GM12878 (cell line): ENCODE measurements at regions not wholly inside any gene's neighbourhood (a gene's known extent, or its start where the extent isn't known, plus 50 kb on each side); places are given as distances from the start of the nearest gene placed in this dataset.

ENCODE experiments used
- ATAC-seq: fragments of 200-7000 bp; cut with Tn5 transposase; 3 replicates; pipeline ENCODE4 v1.9.1; 2020; ENCODE audit warnings: mild to moderate bottlenecking, moderate library complexity
- BruUV-seq: library from RNA; stranded (reverse); fragments of 400-500 nt; replicated peaks from 2 replicates; lab custom pipeline; 2021; lab: Mats Ljungman, UMichigan
- CTCF ChIA-PET: fragments of 300-600 bp; sonication (Branson Sonifier 250); formaldehyde crosslinking; extraction: SDS; loops from one replicate; lab custom pipeline; 2021; ENCODE audit warnings: inconsistent platforms; lab: Yijun Ruan, JAX
- POLR2A ChIA-PET: fragments of 350-600 bp; formaldehyde crosslinking; extraction: SDS; loops from one replicate; lab custom pipeline; 2021; ENCODE audit warnings: inconsistent platforms; lab: Charles Lee
- RAD21 ChIA-PET: fragments of 300-600 bp; sonication (Branson Sonifier 250); formaldehyde crosslinking; loops from one replicate; lab custom pipeline; 2023; ENCODE audit warnings: antibody characterized with exemption; ENCODE audit not compliant: unreplicated experiment; lab: Charles Lee
- SMC1A ChIA-PET: fragments of 300-600 bp; sonication (Branson Sonifier 250); formaldehyde crosslinking; loops from one replicate; lab custom pipeline; 2023; ENCODE audit not compliant: unreplicated experiment, uncharacterized antibody; lab: Charles Lee
- DNase-seq: peaks from one replicate; pipeline ENCODE4 v3.0.0-alpha.2; 2011; ENCODE audit warnings: low read depth, low spot score
- FAIRE-seq: peaks from 3 replicates; lab custom pipeline; 2011; peaks lifted over from hg19 to GRCh38; lab: Jason Lieb, UNC
- H2AFZ ChIP-seq: 2 replicates; pipeline ENCODE4 v1.6.0; 2011; ENCODE audit warnings: low read depth, low read length, control low read depth; ENCODE audit not compliant: control insufficient read depth
- H3K27ac ChIP-seq: 2 replicates; pipeline ENCODE4 v1.5.1; 2011; ENCODE audit warnings: control low read depth; ENCODE audit not compliant: control insufficient read depth, insufficient read depth
- H3K27me3 ChIP-seq, 2 experiments: replicated peaks in 1 of 2; 2 replicates each; pipeline versions ENCODE4 v1.6.0 to v1.6.1; 2011; ENCODE audit warnings: low read length in 1 of 2; ENCODE audit not compliant: control insufficient read depth in 2 of 2, insufficient read depth in 2 of 2
- H3K36me3 ChIP-seq, 2 experiments: 2 replicates each; pipeline ENCODE4 v1.5.1; 2011; ENCODE audit warnings: low read length in 1 of 2; ENCODE audit not compliant: control insufficient read depth in 2 of 2, insufficient read depth in 2 of 2
- H3K4me1 ChIP-seq: 2 replicates; pipeline ENCODE4 v1.6.1; 2011; ENCODE audit warnings: mild to moderate bottlenecking, low read length, moderate library complexity, mixed read lengths; ENCODE audit not compliant: control insufficient read depth, insufficient read depth
- H3K4me2 ChIP-seq: 2 replicates; pipeline ENCODE4 v1.6.0; 2011; ENCODE audit warnings: control low read depth; ENCODE audit not compliant: control insufficient read depth, insufficient read depth
- H3K4me3 ChIP-seq: fragments of 200-600 bp; sonication (generic); 2 replicates; pipeline ENCODE4 v1.5.1; 2016
- H3K79me2 ChIP-seq: 2 replicates; pipeline ENCODE4 v1.6.0; 2011; ENCODE audit warnings: low read length; ENCODE audit not compliant: control insufficient read depth, insufficient read depth
- H3K9ac ChIP-seq: 2 replicates; pipeline ENCODE4 v1.8.0; 2011; ENCODE audit warnings: low read length, control low read depth, mixed read lengths; ENCODE audit not compliant: control insufficient read depth, insufficient read depth
- H3K9me3 ChIP-seq: replicated peaks from 3 replicates; pipeline ENCODE4 v1.5.1; 2011; ENCODE audit warnings: mild to moderate bottlenecking, low read length; ENCODE audit not compliant: control insufficient read depth, insufficient read depth
- H4K20me1 ChIP-seq: 2 replicates; pipeline ENCODE4 v1.6.0; 2011; ENCODE audit not compliant: control insufficient read depth, insufficient read depth
- CBFB ChIP-seq: IDR thresholded peaks from 2 replicates; pipeline ENCODE4 v1.6.1; 2016; ENCODE audit warnings: antibody characterized with exemption, low read depth
- CREM ChIP-seq: IDR thresholded peaks from 2 replicates; pipeline ENCODE4 v1.6.1; 2014; ENCODE audit warnings: antibody characterized with exemption, low read depth
- IRF4 ChIP-seq: IDR thresholded peaks from 2 replicates; pipeline ENCODE4 v1.6.1; 2011; ENCODE audit warnings: low read depth, low read length
- MEF2A ChIP-seq: IDR thresholded peaks from 2 replicates; pipeline ENCODE4 v1.6.1; 2011; ENCODE audit warnings: low read depth, mild to moderate bottlenecking, low read length, moderate library complexity; ENCODE audit not compliant: insufficient read depth
- NFYA ChIP-seq: IDR thresholded peaks from 2 replicates; pipeline ENCODE4 v1.6.1; 2011; ENCODE audit warnings: low read depth, mild to moderate bottlenecking, low read length, improper control_type of control experiment, borderline replicate concordance
- RCOR1 ChIP-seq: conservative IDR thresholded peaks from 2 replicates; pipeline ENCODE4 v1.6.1; 2012; ENCODE audit warnings: low read depth, low read length, improper control_type of control experiment
- RELA ChIP-seq: fragments of 450-650 bp; IDR thresholded peaks from 2 replicates; pipeline ENCODE4 v1.8.0; 2014; ENCODE audit warnings: borderline replicate concordance; ENCODE audit not compliant: partially characterized antibody
- SIN3A ChIP-seq: IDR thresholded peaks from 2 replicates; pipeline ENCODE4 v1.6.1; 2012; ENCODE audit warnings: low read depth, low read length, improper control_type of control experiment
- SMAD5 ChIP-seq: IDR thresholded peaks from 2 replicates; pipeline ENCODE4 v1.6.1; 2016; ENCODE audit warnings: antibody characterized with exemption, low read depth
- SUPT20H ChIP-seq: IDR thresholded peaks from 2 replicates; pipeline ENCODE4 v1.6.1; 2011; ENCODE audit warnings: low read depth, mild to moderate bottlenecking, low read length, moderate library complexity, borderline replicate concordance; ENCODE audit not compliant: control insufficient read depth
- ZNF384 ChIP-seq: IDR thresholded peaks from 2 replicates; pipeline ENCODE4 v1.6.1; 2012; ENCODE audit warnings: low read depth, mild to moderate bottlenecking, low read length, improper control_type of control experiment, borderline replicate concordance
- WGBS: methylation state at CpG from one replicate; pipeline ENCODE4 v1.1.6; 2016; ENCODE audit warnings: low lambda C conversion rate; ENCODE audit not compliant: insufficient replicate concordance, insufficient coverage; ENCODE audit errors: missing lambda C conversion rate; 5-methylcytosine and 5-hydroxymethylcytosine counted together
- in situ Hi-C: fragments of 300-500 bp; cut with MboI; formaldehyde crosslinking; loops from 9 replicates; pipeline ENCODE4 v1.14.3; 2018; ENCODE audit warnings: mixed read lengths
- intact Hi-C: fragments of 100-400 bp; cut with micrococcal nuclease; formaldehyde crosslinking; loops from one replicate; pipeline ENCODE4 v1.14.2; 2022; ENCODE audit not compliant: unreplicated experiment
- TF ChIP-seq, protein P1 (sequence below): IDR thresholded peaks from 2 replicates; pipeline ENCODE4 v1.6.1; 2012; ENCODE audit warnings: low read length, inconsistent platforms
- TF ChIP-seq, protein P2 (sequence below): fragments of 450-650 bp; IDR thresholded peaks from 2 replicates; pipeline ENCODE4 v1.6.1; 2016; ENCODE audit warnings: mild to moderate bottlenecking
- TF ChIP-seq, protein P3 (sequence below): fragments of 450-650 bp; IDR thresholded peaks from 2 replicates; pipeline ENCODE4 v1.6.1; 2018; ENCODE audit warnings: mild to moderate bottlenecking, low read depth, moderate library complexity; ENCODE audit not compliant: partially characterized antibody

DNA sequence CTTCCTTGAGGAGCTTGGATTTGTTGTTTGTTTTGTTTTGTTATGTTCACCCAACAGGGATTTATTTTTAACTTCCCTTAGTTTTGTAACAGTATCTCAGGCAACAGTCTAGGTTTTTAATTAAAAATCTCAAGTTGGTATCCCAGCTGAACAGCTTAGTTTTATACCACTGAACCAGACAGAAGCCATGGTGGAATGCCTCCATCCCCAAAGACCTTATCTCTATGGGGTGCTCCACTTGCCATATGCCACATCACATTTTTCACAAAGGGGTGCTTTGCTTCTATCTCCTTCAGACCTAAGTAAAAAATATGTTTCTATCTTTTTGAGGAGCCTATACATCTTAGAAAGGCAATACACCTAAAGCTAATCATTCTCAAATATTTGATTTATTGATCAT, 715.8 kb upstream of the KIF2B start:
- FAIRE-seq (no peak), ATAC-seq (no peak), DNase-seq (no peak)
- ChIA-PET SMC1A (interaction anchor here (1.0 kb wide), 1 partner anchor 26 kb away, joined by 3 read pairs; no protein-coding TSS in a partner anchor), POLR2A (no interaction called here), CTCF (no interaction called here), RAD21 (no interaction called here)
- no peak for TF ChIP-seq SUPT20H
- TF ChIP-seq SMAD5, result no peak
- TF ChIP-seq CBFB, result no peak
- TF ChIP-seq IRF4, result no peak
- TF ChIP-seq CREM, result no peak
- TF ChIP-seq, protein P1, sequence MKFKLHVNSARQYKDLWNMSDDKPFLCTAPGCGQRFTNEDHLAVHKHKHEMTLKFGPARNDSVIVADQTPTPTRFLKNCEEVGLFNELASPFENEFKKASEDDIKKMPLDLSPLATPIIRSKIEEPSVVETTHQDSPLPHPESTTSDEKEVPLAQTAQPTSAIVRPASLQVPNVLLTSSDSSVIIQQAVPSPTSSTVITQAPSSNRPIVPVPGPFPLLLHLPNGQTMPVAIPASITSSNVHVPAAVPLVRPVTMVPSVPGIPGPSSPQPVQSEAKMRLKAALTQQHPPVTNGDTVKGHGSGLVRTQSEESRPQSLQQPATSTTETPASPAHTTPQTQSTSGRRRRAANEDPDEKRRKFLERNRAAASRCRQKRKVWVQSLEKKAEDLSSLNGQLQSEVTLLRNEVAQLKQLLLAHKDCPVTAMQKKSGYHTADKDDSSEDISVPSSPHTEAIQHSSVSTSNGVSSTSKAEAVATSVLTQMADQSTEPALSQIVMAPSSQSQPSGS, result no peak
- TF ChIP-seq MEF2A, result no peak
- H3K9ac ChIP-seq, result no peak overlapping the region
- no peaks in the 10 kb centered on the region for H3K36me3 ChIP-seq
- no peaks in the 10 kb centered on the region for H4K20me1 ChIP-seq
- intact Hi-C loops, result no loop called here
- H3K27ac ChIP-seq, result no peak overlapping the region
- H3K27me3 ChIP-seq, result no peaks in the 10 kb centered on the region
- no peaks in the 10 kb centered on the region for H3K79me2 ChIP-seq
- H3K4me1 ChIP-seq, result no peaks in the 10 kb centered on the region
- in situ Hi-C loops, result no loop called here
- BruUV-seq, result no TSS peak
- no peak overlapping the region for H3K4me2 ChIP-seq
- no peaks in the 10 kb centered on the region for H3K9me3 ChIP-seq
- H3K4me3 ChIP-seq, result no peak overlapping the region
- H2AFZ ChIP-seq, result no peak overlapping the region

DNA sequence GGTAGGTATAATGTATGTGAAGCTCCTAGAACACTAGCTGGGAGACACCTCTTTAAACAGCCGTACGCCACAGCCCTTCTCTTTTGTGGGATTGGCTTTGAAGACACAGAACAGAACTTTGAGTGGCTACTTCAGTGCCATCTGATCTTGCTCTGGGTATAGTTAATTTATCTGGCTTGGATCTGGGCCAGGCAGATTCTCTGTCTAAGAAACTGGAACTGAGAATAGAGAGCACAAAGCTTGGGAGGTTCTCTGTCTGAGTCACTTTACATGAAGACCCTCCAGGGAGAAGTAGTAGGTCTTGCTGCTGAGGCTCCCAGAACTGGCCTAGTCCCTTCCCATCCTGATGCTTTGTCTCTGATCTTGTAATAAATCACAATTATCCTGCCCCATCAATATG, 721.0 kb upstream of the KIF2B start:
- in situ Hi-C loops, result no loop called here
- no peak for TF ChIP-seq RCOR1
- TF ChIP-seq SUPT20H, result no peak
- TF ChIP-seq NFYA, result no peak
- TF ChIP-seq SIN3A, result no peak
- no peak for TF ChIP-seq ZNF384
- TF ChIP-seq, protein P2, sequence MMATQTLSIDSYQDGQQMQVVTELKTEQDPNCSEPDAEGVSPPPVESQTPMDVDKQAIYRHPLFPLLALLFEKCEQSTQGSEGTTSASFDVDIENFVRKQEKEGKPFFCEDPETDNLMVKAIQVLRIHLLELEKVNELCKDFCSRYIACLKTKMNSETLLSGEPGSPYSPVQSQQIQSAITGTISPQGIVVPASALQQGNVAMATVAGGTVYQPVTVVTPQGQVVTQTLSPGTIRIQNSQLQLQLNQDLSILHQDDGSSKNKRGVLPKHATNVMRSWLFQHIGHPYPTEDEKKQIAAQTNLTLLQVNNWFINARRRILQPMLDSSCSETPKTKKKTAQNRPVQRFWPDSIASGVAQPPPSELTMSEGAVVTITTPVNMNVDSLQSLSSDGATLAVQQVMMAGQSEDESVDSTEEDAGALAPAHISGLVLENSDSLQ, result no peak
- no peak for TF ChIP-seq RELA
- TF ChIP-seq, protein P3, sequence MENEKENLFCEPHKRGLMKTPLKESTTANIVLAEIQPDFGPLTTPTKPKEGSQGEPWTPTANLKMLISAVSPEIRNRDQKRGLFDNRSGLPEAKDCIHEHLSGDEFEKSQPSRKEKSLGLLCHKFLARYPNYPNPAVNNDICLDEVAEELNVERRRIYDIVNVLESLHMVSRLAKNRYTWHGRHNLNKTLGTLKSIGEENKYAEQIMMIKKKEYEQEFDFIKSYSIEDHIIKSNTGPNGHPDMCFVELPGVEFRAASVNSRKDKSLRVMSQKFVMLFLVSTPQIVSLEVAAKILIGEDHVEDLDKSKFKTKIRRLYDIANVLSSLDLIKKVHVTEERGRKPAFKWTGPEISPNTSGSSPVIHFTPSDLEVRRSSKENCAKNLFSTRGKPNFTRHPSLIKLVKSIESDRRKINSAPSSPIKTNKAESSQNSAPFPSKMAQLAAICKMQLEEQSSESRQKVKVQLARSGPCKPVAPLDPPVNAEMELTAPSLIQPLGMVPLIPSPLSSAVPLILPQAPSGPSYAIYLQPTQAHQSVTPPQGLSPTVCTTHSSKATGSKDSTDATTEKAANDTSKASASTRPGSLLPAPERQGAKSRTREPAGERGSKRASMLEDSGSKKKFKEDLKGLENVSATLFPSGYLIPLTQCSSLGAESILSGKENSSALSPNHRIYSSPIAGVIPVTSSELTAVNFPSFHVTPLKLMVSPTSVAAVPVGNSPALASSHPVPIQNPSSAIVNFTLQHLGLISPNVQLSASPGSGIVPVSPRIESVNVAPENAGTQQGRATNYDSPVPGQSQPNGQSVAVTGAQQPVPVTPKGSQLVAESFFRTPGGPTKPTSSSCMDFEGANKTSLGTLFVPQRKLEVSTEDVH, result no peak

More for the DNA sequence above, 721.0 kb upstream of the KIF2B start:
- intact Hi-C loops, result no loop called here
- Histone ChIP-seq H4K20me1 (no peaks in the 10 kb centered on the region), H3K4me3 (no peak overlapping the region), H3K27me3 (no peaks in the 10 kb centered on the region), H3K79me2 (no peaks in the 10 kb centered on the region), H3K27ac (no peak overlapping the region), H3K9ac (no peak overlapping the region), H3K4me2 (no peak overlapping the region), H3K9me3 (no peaks in the 10 kb centered on the region), H3K36me3 (no peaks in the 10 kb centered on the region), H2AFZ (no peak overlapping the region), H3K4me1 (no peaks in the 10 kb centered on the region)
- ChIA-PET RAD21 (no interaction called here), POLR2A (no interaction called here), CTCF (no interaction called here), SMC1A (no interaction called here)
- DNase-seq (no peak), FAIRE-seq (no peak), ATAC-seq (no peak)
- WGBS, result 62% methylated on average over 2 of the region's 2 CpGs
- BruUV-seq, result no TSS peak
